Astrocyte (in vitro differentiated cells and primary cell): ENCODE measurements at regions not wholly inside any gene's neighbourhood (a gene's known extent, or its start where the extent isn't known, plus 50 kb on each side); places are given as distances from the start of the nearest gene placed in this dataset.

ENCODE experiments used
- DNase-seq: peaks from one replicate; pipeline ENCODE4 v3.0.0-alpha.2; 2010; ENCODE audit warnings: low read depth
- FAIRE-seq: peaks from 2 replicates; lab custom pipeline; 2011; peaks lifted over from hg19 to GRCh38; lab: Jason Lieb, UNC
- H2AFZ ChIP-seq: 2 replicates; pipeline ENCODE4 v1.6.0; 2012; ENCODE audit warnings: low read depth, low read length, inconsistent platforms
- H3K27ac ChIP-seq: 2 replicates; pipeline ENCODE4 v1.5.1; 2011; ENCODE audit warnings: low read depth, low read length, inconsistent platforms
- H3K27me3 ChIP-seq: 2 replicates; pipeline ENCODE4 v1.6.0; 2011; ENCODE audit warnings: low read length, inconsistent platforms; ENCODE audit not compliant: insufficient read depth
- H3K36me3 ChIP-seq: 2 replicates; pipeline ENCODE4 v1.5.1; 2011; ENCODE audit warnings: low read length, inconsistent platforms; ENCODE audit not compliant: insufficient read depth
- H3K4me1 ChIP-seq: 2 replicates; pipeline ENCODE4 v1.5.1; 2011; ENCODE audit warnings: low read length, inconsistent platforms; ENCODE audit not compliant: insufficient read depth
- H3K4me2 ChIP-seq: 2 replicates; pipeline ENCODE4 v1.6.0; 2012; ENCODE audit warnings: low read length, inconsistent platforms
- H3K4me3 ChIP-seq: 2 replicates; pipeline ENCODE4 v1.5.1; 2011; ENCODE audit warnings: low read depth, mild to moderate bottlenecking, low read length, inconsistent platforms; ENCODE audit not compliant: insufficient read depth
- H3K79me2 ChIP-seq: 2 replicates; pipeline ENCODE4 v1.6.0; 2012; ENCODE audit warnings: mild to moderate bottlenecking, low read length, inconsistent platforms; ENCODE audit not compliant: insufficient read depth
- H3K9ac ChIP-seq: 2 replicates; pipeline ENCODE4 v1.6.0; 2012; ENCODE audit warnings: mild to moderate bottlenecking, low read length, inconsistent platforms
- H3K9me3 ChIP-seq: 2 replicates; pipeline ENCODE4 v1.5.1; 2012; ENCODE audit warnings: low read depth, mild to moderate bottlenecking, low read length, inconsistent platforms; ENCODE audit not compliant: insufficient read depth
- H4K20me1 ChIP-seq: 2 replicates; pipeline ENCODE4 v1.6.0; 2012; ENCODE audit warnings: low read length, inconsistent platforms; ENCODE audit not compliant: insufficient read depth
- H3K27ac Mint-ChIP-seq: one replicate; pipeline ENCODE4 v1.8.0; 2021; ENCODE audit warnings: mild to moderate bottlenecking, mixed read lengths; ENCODE audit not compliant: unreplicated experiment
- H3K27me3 Mint-ChIP-seq: one replicate; pipeline ENCODE4 v1.8.0; 2021; ENCODE audit warnings: low read depth, mixed read lengths; ENCODE audit not compliant: unreplicated experiment
- H3K36me3 Mint-ChIP-seq: one replicate; pipeline ENCODE4 v1.8.0; 2021; ENCODE audit warnings: low read depth, mixed read lengths; ENCODE audit not compliant: unreplicated experiment
- H3K4me1 Mint-ChIP-seq: one replicate; pipeline ENCODE4 v1.8.0; 2021; ENCODE audit warnings: low read depth, mixed read lengths; ENCODE audit not compliant: unreplicated experiment
- H3K4me3 Mint-ChIP-seq: one replicate; pipeline ENCODE4 v1.8.0; 2021; ENCODE audit warnings: mild to moderate bottlenecking, moderate library complexity, mixed read lengths; ENCODE audit not compliant: unreplicated experiment
- H3K9me3 Mint-ChIP-seq: one replicate; pipeline ENCODE4 v1.8.0; 2021; ENCODE audit warnings: mild to moderate bottlenecking, mixed read lengths; ENCODE audit not compliant: unreplicated experiment
- EZH2 ChIP-seq: IDR thresholded peaks from 2 replicates; pipeline ENCODE4 v1.6.1; 2012; ENCODE audit warnings: mild to moderate bottlenecking, low read length, inconsistent platforms; ENCODE audit not compliant: insufficient read depth
- TF ChIP-seq, protein P1 (sequence below): IDR thresholded peaks from 2 replicates; pipeline ENCODE4 v1.5.1; 2011; ENCODE audit warnings: low read depth, mild to moderate bottlenecking, inconsistent platforms, low read length, moderate library complexity; ENCODE audit not compliant: insufficient read depth

DNA sequence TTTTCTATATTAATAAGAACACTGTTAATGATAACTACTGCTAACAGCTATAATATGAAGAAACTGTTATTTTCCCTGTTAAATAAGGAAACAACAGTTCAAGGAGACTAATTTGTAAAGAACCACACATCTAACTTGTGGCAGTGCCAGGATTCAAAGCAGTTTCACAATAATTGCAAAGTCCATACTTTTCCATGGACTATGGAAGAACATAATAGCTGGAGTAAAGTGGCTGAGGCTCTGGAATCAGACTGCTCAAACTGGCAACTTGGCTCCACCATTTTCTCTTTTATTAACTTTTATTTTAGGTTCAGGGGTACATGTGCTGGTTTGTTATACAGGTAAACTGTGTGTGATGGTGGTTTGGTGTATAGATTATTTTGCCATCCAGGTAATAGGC lies 393.7 kb upstream of the CPEB2 start:
- no peak overlapping the region for H3K4me2 ChIP-seq
- H3K9me3 ChIP-seq: no peaks in the 10 kb centered on the region
- H3K9ac ChIP-seq: no peak overlapping the region
- no peaks in the 10 kb centered on the region for H3K79me2 ChIP-seq
- H3K4me1 Mint-ChIP-seq: peaks cover 5% of the 10 kb centered on the region
- FAIRE-seq (no peak), DNase-seq (no peak)
- no peak overlapping the region for H3K4me3 Mint-ChIP-seq
- H3K36me3 Mint-ChIP-seq: no peaks in the 10 kb centered on the region
- no peak overlapping the region for H2AFZ ChIP-seq
- TF ChIP-seq, protein P1, sequence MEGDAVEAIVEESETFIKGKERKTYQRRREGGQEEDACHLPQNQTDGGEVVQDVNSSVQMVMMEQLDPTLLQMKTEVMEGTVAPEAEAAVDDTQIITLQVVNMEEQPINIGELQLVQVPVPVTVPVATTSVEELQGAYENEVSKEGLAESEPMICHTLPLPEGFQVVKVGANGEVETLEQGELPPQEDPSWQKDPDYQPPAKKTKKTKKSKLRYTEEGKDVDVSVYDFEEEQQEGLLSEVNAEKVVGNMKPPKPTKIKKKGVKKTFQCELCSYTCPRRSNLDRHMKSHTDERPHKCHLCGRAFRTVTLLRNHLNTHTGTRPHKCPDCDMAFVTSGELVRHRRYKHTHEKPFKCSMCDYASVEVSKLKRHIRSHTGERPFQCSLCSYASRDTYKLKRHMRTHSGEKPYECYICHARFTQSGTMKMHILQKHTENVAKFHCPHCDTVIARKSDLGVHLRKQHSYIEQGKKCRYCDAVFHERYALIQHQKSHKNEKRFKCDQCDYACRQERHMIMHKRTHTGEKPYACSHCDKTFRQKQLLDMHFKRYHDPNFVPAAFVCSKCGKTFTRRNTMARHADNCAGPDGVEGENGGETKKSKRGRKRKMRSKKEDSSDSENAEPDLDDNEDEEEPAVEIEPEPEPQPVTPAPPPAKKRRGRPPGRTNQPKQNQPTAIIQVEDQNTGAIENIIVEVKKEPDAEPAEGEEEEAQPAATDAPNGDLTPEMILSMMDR: no peak
- TF ChIP-seq EZH2: no peak
- no peak overlapping the region for H3K4me3 ChIP-seq
- no peak overlapping the region for H3K27ac Mint-ChIP-seq
- H4K20me1 ChIP-seq: no peaks in the 10 kb centered on the region
- H3K4me1 ChIP-seq: no peaks in the 10 kb centered on the region
- no peaks in the 10 kb centered on the region for H3K36me3 ChIP-seq
- H3K27me3 ChIP-seq: no peaks in the 10 kb centered on the region
- H3K27ac ChIP-seq: no peak overlapping the region
- H3K9me3 Mint-ChIP-seq: no peaks in the 10 kb centered on the region
- no peaks in the 10 kb centered on the region for H3K27me3 Mint-ChIP-seq

DNA sequence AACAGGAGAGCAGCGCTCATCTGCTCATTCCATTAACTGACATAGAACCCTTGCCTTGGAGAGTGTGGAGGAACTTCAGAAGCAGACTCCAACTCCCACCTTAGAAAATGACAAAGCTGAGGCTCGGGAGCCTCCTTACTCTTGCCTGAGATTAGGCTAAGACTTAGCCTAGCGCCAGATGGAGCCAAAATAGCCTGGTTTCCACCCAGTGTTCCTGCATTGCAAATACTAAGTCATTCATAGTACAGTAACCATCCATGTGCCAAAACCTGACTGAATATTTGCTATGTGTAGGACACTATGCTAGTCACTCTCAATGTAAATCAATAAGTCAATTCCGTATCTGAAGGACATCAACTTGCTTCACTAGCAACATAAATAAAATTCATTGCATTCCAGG lies 387.4 kb upstream of the CPEB2 start:
- TF ChIP-seq, protein P1: no peak
- no peak for TF ChIP-seq EZH2
- Histone ChIP-seq H3K4me1 (no peaks in the 10 kb centered on the region), H3K9ac (no peak overlapping the region), H3K4me3 (no peak overlapping the region), H3K36me3 (no peaks in the 10 kb centered on the region), H3K4me2 (no peak overlapping the region), H3K27ac (no peak overlapping the region), H4K20me1 (no peaks in the 10 kb centered on the region), H3K9me3 (no peaks in the 10 kb centered on the region), H3K79me2 (no peaks in the 10 kb centered on the region), H2AFZ (no peak overlapping the region), H3K27me3 (no peaks in the 10 kb centered on the region)
- FAIRE-seq: no peak
- H3K36me3 Mint-ChIP-seq: no peaks in the 10 kb centered on the region
- H3K4me3 Mint-ChIP-seq: no peak overlapping the region
- H3K27me3 Mint-ChIP-seq: no peaks in the 10 kb centered on the region
- no peaks in the 10 kb centered on the region for H3K4me1 Mint-ChIP-seq
- DNase-seq: no peak
- H3K27ac Mint-ChIP-seq: no peak overlapping the region
- no peaks in the 10 kb centered on the region for H3K9me3 Mint-ChIP-seq

DNA sequence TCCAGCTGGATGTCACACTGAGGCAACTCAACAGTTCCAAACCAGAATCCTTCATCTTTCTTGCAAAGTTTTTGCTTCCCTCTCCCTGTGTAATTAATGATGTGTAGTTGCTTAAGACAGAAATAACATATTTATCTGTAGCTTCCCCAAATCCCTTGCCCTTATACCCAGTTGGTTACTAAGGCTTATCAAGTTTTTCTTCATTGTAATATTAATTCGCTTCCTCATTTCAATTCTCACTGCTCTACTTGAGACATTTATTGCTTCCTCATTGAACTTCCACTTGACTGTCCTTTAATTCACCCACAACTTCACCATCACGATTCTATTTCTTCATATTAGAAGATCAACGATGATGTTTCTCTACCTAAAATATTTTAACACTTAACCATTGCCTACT lies 386.6 kb upstream of the CPEB2 start:
- no peaks in the 10 kb centered on the region for H3K4me1 Mint-ChIP-seq
- FAIRE-seq (no peak), DNase-seq (no peak)
- no peak overlapping the region for H3K27ac Mint-ChIP-seq
- Histone ChIP-seq H3K27ac (no peak overlapping the region), H3K4me2 (no peak overlapping the region), H3K9me3 (no peaks in the 10 kb centered on the region), H3K9ac (no peak overlapping the region), H3K27me3 (no peaks in the 10 kb centered on the region), H3K4me3 (no peak overlapping the region), H3K4me1 (no peaks in the 10 kb centered on the region), H2AFZ (no peak overlapping the region), H4K20me1 (no peaks in the 10 kb centered on the region), H3K79me2 (no peaks in the 10 kb centered on the region), H3K36me3 (no peaks in the 10 kb centered on the region)
- TF ChIP-seq EZH2: no peak
- TF ChIP-seq, protein P1: no peak
- no peaks in the 10 kb centered on the region for H3K27me3 Mint-ChIP-seq
- H3K36me3 Mint-ChIP-seq: no peaks in the 10 kb centered on the region
- no peaks in the 10 kb centered on the region for H3K9me3 Mint-ChIP-seq
- no peak overlapping the region for H3K4me3 Mint-ChIP-seq
